Loucy (cell line): ENCODE measurements at regions not wholly inside any gene's neighbourhood (a gene's known extent, or its start where the extent isn't known, plus 50 kb on each side); places are given as distances from the start of the nearest gene placed in this dataset.

Experiments used
- EZH2phosphoT487 ChIP-seq: fragments of 200-600 bp; IDR thresholded peaks from 2 replicates; pipeline ENCODE4 v1.6.1; 2018; ENCODE audit warnings: antibody characterized with exemption, mild to moderate bottlenecking, moderate library complexity, borderline replicate concordance
- TF ChIP-seq, protein P1 (sequence below): fragments of 200-600 bp; sonication (generic); conservative IDR thresholded peaks from 2 replicates; pipeline ENCODE4 v1.5.1; 2014; ENCODE audit warnings: mild to moderate bottlenecking, antibody characterized with exemption, low read length

DNA sequence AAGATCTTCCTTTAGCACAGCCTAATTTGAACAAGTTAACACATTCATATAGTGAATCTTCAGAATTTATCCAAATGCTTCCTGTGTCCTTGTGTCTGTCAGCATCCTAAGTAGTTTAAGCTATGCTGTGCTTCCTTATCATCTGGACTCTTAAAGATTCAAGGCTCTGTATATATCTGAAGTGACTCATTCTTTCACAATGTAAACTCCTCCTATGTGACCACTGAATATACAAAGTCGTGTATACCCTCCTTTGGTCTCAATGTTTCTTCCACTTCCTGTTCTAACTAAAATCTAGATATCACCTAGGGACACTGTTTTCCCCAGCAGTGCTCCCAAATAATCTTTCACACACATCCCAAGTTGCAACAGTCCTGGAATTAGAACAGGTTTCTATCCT is 935.7 kb upstream of the NUDT12 start:
- TF ChIP-seq, protein P1, sequence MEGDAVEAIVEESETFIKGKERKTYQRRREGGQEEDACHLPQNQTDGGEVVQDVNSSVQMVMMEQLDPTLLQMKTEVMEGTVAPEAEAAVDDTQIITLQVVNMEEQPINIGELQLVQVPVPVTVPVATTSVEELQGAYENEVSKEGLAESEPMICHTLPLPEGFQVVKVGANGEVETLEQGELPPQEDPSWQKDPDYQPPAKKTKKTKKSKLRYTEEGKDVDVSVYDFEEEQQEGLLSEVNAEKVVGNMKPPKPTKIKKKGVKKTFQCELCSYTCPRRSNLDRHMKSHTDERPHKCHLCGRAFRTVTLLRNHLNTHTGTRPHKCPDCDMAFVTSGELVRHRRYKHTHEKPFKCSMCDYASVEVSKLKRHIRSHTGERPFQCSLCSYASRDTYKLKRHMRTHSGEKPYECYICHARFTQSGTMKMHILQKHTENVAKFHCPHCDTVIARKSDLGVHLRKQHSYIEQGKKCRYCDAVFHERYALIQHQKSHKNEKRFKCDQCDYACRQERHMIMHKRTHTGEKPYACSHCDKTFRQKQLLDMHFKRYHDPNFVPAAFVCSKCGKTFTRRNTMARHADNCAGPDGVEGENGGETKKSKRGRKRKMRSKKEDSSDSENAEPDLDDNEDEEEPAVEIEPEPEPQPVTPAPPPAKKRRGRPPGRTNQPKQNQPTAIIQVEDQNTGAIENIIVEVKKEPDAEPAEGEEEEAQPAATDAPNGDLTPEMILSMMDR = no peak
- TF ChIP-seq EZH2phosphoT487 = no peak
